Ureter (tissue), 1 donor: ENCODE measurements at regions not wholly inside any gene's neighbourhood (a gene's known extent, or its start where the extent isn't known, plus 50 kb on each side); places are given as distances from the start of the nearest gene placed in this dataset.

Source experiments
- DNase-seq: peaks from one replicate; pipeline ENCODE4 v3.0.0-alpha.2; 2020; ENCODE audit warnings: low spot score
- donor health status: DM: yes; HTN: yes; CAD: no.

- DNase-seq = no peak
Observed at GRCh38 chr3:78143000-78143399, 1103.1 kb downstream of the ROBO2 start.

GRCh38 chr3:78148986-78149717 lies 1109.3 kb downstream of the ROBO2 start:
- DNase-seq = no peak

- DNase-seq = no peak
Observed at GRCh38 chr3:78153973-78154372, 1114.1 kb downstream of the ROBO2 start.

GRCh38 chr3:78154521-78155186 lies 1114.8 kb downstream of the ROBO2 start:
- no peak for DNase-seq

GRCh38 chr3:78161736-78162135 lies 1121.8 kb downstream of the ROBO2 start:
- DNase-seq = no peak

- no peak for DNase-seq
Observed at GRCh38 chr3:78163379-78163778, 1123.5 kb downstream of the ROBO2 start.

- no peak for DNase-seq
Observed at GRCh38 chr3:78165876-78166275, 1126.0 kb downstream of the ROBO2 start.

GRCh38 chr3:78174821-78175220 lies 1134.9 kb downstream of the ROBO2 start:
- no peak for DNase-seq

- DNase-seq = no peak
Observed at GRCh38 chr3:78176869-78177268, 1137.0 kb downstream of the ROBO2 start.

GRCh38 chr3:78177780-78178179 lies 1137.9 kb downstream of the ROBO2 start:
- no peak for DNase-seq

GRCh38 chr3:78178209-78178608 lies 1138.3 kb downstream of the ROBO2 start:
- DNase-seq = no peak

- no peak for DNase-seq
Observed at GRCh38 chr3:78178740-78179363, 1139.0 kb downstream of the ROBO2 start.

GRCh38 chr3:78183906-78184599 lies 1144.2 kb downstream of the ROBO2 start:
- DNase-seq = no peak

- no peak for DNase-seq
Observed at GRCh38 chr3:78186404-78186803, 1146.5 kb downstream of the ROBO2 start.

GRCh38 chr3:78201091-78201490 lies 1161.2 kb downstream of the ROBO2 start:
- DNase-seq = no peak

- DNase-seq = no peak
Observed at GRCh38 chr3:78204977-78205376, 1165.1 kb downstream of the ROBO2 start.

GRCh38 chr3:78221300-78221699 lies 1181.4 kb downstream of the ROBO2 start:
- no peak for DNase-seq

GRCh38 chr3:78221796-78222195 lies 1181.9 kb downstream of the ROBO2 start:
- DNase-seq = no peak

- no peak for DNase-seq
Observed at GRCh38 chr3:78235841-78236240, 1195.9 kb downstream of the ROBO2 start.

GRCh38 chr3:78238811-78239210 lies 1198.9 kb downstream of the ROBO2 start:
- no peak for DNase-seq

GRCh38 chr3:78242724-78243123 lies 1202.8 kb downstream of the ROBO2 start:
- no peak for DNase-seq

GRCh38 chr3:78244136-78244535 lies 1204.2 kb downstream of the ROBO2 start:
- DNase-seq = no peak
